WTC11 (cell line): ENCODE measurements at regions not wholly inside any gene's neighbourhood (a gene's known extent, or its start where the extent isn't known, plus 50 kb on each side); places are given as distances from the start of the nearest gene placed in this dataset.

Source experiments
- CTCF ChIP-seq: fragments of 200-600 bp; IDR thresholded peaks from 2 replicates; pipeline ENCODE4 v1.8.0; 2022; ENCODE audit warnings: antibody characterized with exemption
- FOXK1 ChIP-seq: sonication (generic); formaldehyde crosslinking; IDR thresholded peaks from 2 replicates; pipeline ENCODE4 v1.8.0; 2022; ENCODE audit warnings: mild to moderate bottlenecking, moderate library complexity, missing genetic modification reagents

- TF ChIP-seq CTCF, result no peak
- TF ChIP-seq FOXK1, result no peak
Measured at GRCh38 chr12:113758165-113758924, 207.8 kb downstream of the RBM19 start.
